DOHH2 (cell line): ENCODE measurements at regions not wholly inside any gene's neighbourhood (a gene's known extent, or its start where the extent isn't known, plus 50 kb on each side); places are given as distances from the start of the nearest gene placed in this dataset.

Experiments used
- H3F3A ChIP-seq: fragments of 200-600 bp; sonication (generic), shearing (Covaris generic); 2 replicates; pipeline ENCODE4 v1.6.0; 2016; ENCODE audit warnings: antibody characterized with exemption, mild to moderate bottlenecking; ENCODE audit not compliant: control insufficient read depth, insufficient read depth
- H3K27ac ChIP-seq: fragments of 200-600 bp; sonication (generic); 2 replicates; pipeline ENCODE4 v1.5.1; 2014; ENCODE audit warnings: low read depth, mild to moderate bottlenecking, low read length, moderate library complexity
- H3K27me3 ChIP-seq: fragments of 200-600 bp; sonication (generic); 2 replicates; pipeline ENCODE4 v1.6.1; 2014; ENCODE audit warnings: mild to moderate bottlenecking, low read length, mixed read lengths; ENCODE audit not compliant: control insufficient read depth
- H3K36me3 ChIP-seq: fragments of 200-600 bp; sonication (generic); 2 replicates; pipeline ENCODE4 v1.6.1; 2014; ENCODE audit warnings: mild to moderate bottlenecking, low read length, moderate library complexity, mixed read lengths; ENCODE audit not compliant: control insufficient read depth
- H3K4me1 ChIP-seq: fragments of 200-600 bp; sonication (generic); 2 replicates; pipeline ENCODE4 v1.6.1; 2014; ENCODE audit warnings: mild to moderate bottlenecking, low read length, mixed read lengths; ENCODE audit not compliant: control insufficient read depth
- H3K4me2 ChIP-seq: fragments of 200-600 bp; sonication (generic); 2 replicates; pipeline ENCODE4 v1.6.0; 2014; ENCODE audit warnings: mild to moderate bottlenecking, low read length, moderate library complexity
- H3K4me3 ChIP-seq: fragments of 200-600 bp; sonication (generic); 2 replicates; pipeline ENCODE4 v1.5.1; 2014; ENCODE audit warnings: mild to moderate bottlenecking, low read length, mixed read lengths
- H3K79me2 ChIP-seq: fragments of 200-600 bp; sonication (generic); 2 replicates; pipeline ENCODE4 v1.6.1; 2014; ENCODE audit warnings: mild to moderate bottlenecking, low read length, mixed read lengths; ENCODE audit not compliant: control insufficient read depth
- H3K9me2 ChIP-seq: fragments of 200-600 bp; sonication (generic); replicated peaks from 2 replicates; pipeline ENCODE4 v1.6.1; 2014; ENCODE audit warnings: mild to moderate bottlenecking, low read length, mixed read lengths; ENCODE audit not compliant: control insufficient read depth
- H3K9me3 ChIP-seq: fragments of 200-600 bp; sonication (generic); 2 replicates; pipeline ENCODE4 v1.6.1; 2014; ENCODE audit warnings: antibody characterized with exemption, low read length, mixed read lengths; ENCODE audit not compliant: control insufficient read depth, insufficient read depth
- H4K20me1 ChIP-seq: fragments of 200-600 bp; sonication (generic); 2 replicates; pipeline ENCODE4 v1.6.0; 2014; ENCODE audit warnings: low read depth, mild to moderate bottlenecking, antibody characterized with exemption, low read length, moderate library complexity; ENCODE audit not compliant: control insufficient read depth, insufficient read depth
- CTCF ChIP-seq: fragments of 200-600 bp; sonication (generic); IDR thresholded peaks from one replicate; pipeline ENCODE4 v1.5.1; 2014; ENCODE audit warnings: antibody characterized with exemption, mild to moderate bottlenecking, low read depth, low read length; ENCODE audit not compliant: poor library complexity, severe bottlenecking
- EZH2phosphoT487 ChIP-seq: fragments of 200-600 bp; sonication (generic); IDR thresholded peaks from 2 replicates; pipeline ENCODE4 v1.6.1; 2017; ENCODE audit warnings: borderline replicate concordance, mild to moderate bottlenecking, antibody characterized with exemption, low read length, moderate library complexity, mixed read lengths

GRCh38 chr12:81819991-81820633 is 61.0 kb upstream of the PPFIA2 start:
- Histone ChIP-seq H3K4me1 (no peaks in the 10 kb centered on the region), H3K4me2 (no peak overlapping the region), H3K4me3 (no peak overlapping the region), H4K20me1 (no peaks in the 10 kb centered on the region), H3K27me3 (no peaks in the 10 kb centered on the region), H3K79me2 (no peaks in the 10 kb centered on the region), H3K9me3 (no peaks in the 10 kb centered on the region), H3K9me2 (no peaks in the 10 kb centered on the region), H3K36me3 (no peaks in the 10 kb centered on the region), H3K27ac (no peak overlapping the region), H3F3A (no peaks in the 10 kb centered on the region)
- no peak for TF ChIP-seq CTCF
- TF ChIP-seq EZH2phosphoT487: no peak

- Histone ChIP-seq H3K9me2 (no peaks in the 10 kb centered on the region), H4K20me1 (no peaks in the 10 kb centered on the region), H3F3A (no peaks in the 10 kb centered on the region), H3K79me2 (no peaks in the 10 kb centered on the region), H3K27ac (no peak overlapping the region), H3K4me1 (no peaks in the 10 kb centered on the region; the same call in 1 of the 2 replicates), H3K36me3 (no peaks in the 10 kb centered on the region), H3K4me3 (no peak overlapping the region), H3K27me3 (no peaks in the 10 kb centered on the region), H3K4me2 (no peak overlapping the region), H3K9me3 (peaks cover 6% of the 10 kb centered on the region; the same call in 1 of the 2 replicates)
- TF ChIP-seq EZH2phosphoT487 (no peak), CTCF (no peak)
Observed at GRCh38 chr12:81815611-81816010, 56.5 kb upstream of the PPFIA2 start.

- peaks cover 6% of the 10 kb centered on the region; the same call in 1 of the 2 replicates for H3K9me3 ChIP-seq
- no peak overlapping the region for H3K4me2 ChIP-seq
- H3F3A ChIP-seq: no peaks in the 10 kb centered on the region
- no peak overlapping the region for H3K27ac ChIP-seq
- no peaks in the 10 kb centered on the region for H4K20me1 ChIP-seq
- H3K4me1 ChIP-seq: peaks cover 9% of the 10 kb centered on the region
- peaks cover 9% of the 10 kb centered on the region for H3K27me3 ChIP-seq
- no peak overlapping the region for H3K4me3 ChIP-seq
- no peaks in the 10 kb centered on the region for H3K79me2 ChIP-seq
- no peak for TF ChIP-seq EZH2phosphoT487
- TF ChIP-seq CTCF: no peak
- H3K36me3 ChIP-seq: no peaks in the 10 kb centered on the region
- H3K9me2 ChIP-seq: no peaks in the 10 kb centered on the region
Observed at GRCh38 chr12:81811778-81812125, 52.6 kb upstream of the PPFIA2 start.
